SK-N-SH treated with all-trans-retinoic acid at 6 μM for 48 hours (cell line): ENCODE measurements at regions not wholly inside any gene's neighbourhood (a gene's known extent, or its start where the extent isn't known, plus 50 kb on each side); places are given as distances from the start of the nearest gene placed in this dataset.

Experiments
- ATAC-seq: fragments of 200-7000 bp; cut with Tn5 transposase; 3 replicates; pipeline ENCODE4 v1.9.1; 2020; ENCODE audit warnings: mild to moderate bottlenecking, moderate library complexity
- ARNTL ChIP-seq: fragments of 450-650 bp; formaldehyde crosslinking; IDR thresholded peaks from 2 replicates; pipeline ENCODE4 v1.5.0; 2020; ENCODE audit warnings: low read depth, mild to moderate bottlenecking, moderate library complexity, borderline replicate concordance
- BACH2 ChIP-seq: fragments of 250-450 bp; sonication (Bioruptor Pico); IDR thresholded peaks from 2 replicates; pipeline ENCODE4 v1.9.0; 2021; ENCODE audit warnings: mild to moderate bottlenecking, borderline replicate concordance
- CREB5 ChIP-seq: fragments of 250-450 bp; sonication (Bioruptor Pico); IDR thresholded peaks from 2 replicates; pipeline ENCODE4 v1.5.1; 2020; ENCODE audit warnings: low read depth, mild to moderate bottlenecking, moderate library complexity
- CSRNP3 ChIP-seq: fragments of 250-450 bp; sonication (Bioruptor Pico); IDR thresholded peaks from 2 replicates; pipeline ENCODE4 v1.5.1; 2021; ENCODE audit warnings: mild to moderate bottlenecking, moderate library complexity
- GLIS3 ChIP-seq: fragments of 250-450 bp; sonication (Bioruptor Pico); IDR thresholded peaks from 2 replicates; pipeline ENCODE4 v1.5.0; 2020; ENCODE audit warnings: mild to moderate bottlenecking, moderate library complexity
- ISL1 ChIP-seq: fragments of 250-450 bp; sonication (Bioruptor Pico); IDR thresholded peaks from 2 replicates; pipeline ENCODE4 v2.1.2; 2022; ENCODE audit warnings: mild to moderate bottlenecking, moderate library complexity
- OSR1 ChIP-seq: fragments of 250-450 bp; sonication (Bioruptor Pico); IDR thresholded peaks from 2 replicates; pipeline ENCODE4 v1.8.0; 2022; ENCODE audit warnings: moderate library complexity, mild to moderate bottlenecking, inconsistent platforms
- PATZ1 ChIP-seq: fragments of 250-450 bp; sonication (Bioruptor Pico); IDR thresholded peaks from 2 replicates; pipeline ENCODE4 v1.8.0; 2020; ENCODE audit warnings: mild to moderate bottlenecking, moderate library complexity, borderline replicate concordance
- POU6F1 ChIP-seq: fragments of 250-450 bp; sonication (Bioruptor Pico); IDR thresholded peaks from 2 replicates; pipeline ENCODE4 v1.8.0; 2021; ENCODE audit warnings: low read depth, mild to moderate bottlenecking, moderate library complexity, borderline replicate concordance
- PPARA ChIP-seq: fragments of 250-450 bp; sonication (Bioruptor Pico); IDR thresholded peaks from 2 replicates; pipeline ENCODE4 v1.5.0; 2020; ENCODE audit warnings: mild to moderate bottlenecking, borderline replicate concordance
- RARB ChIP-seq: fragments of 250-450 bp; sonication (Bioruptor Pico); IDR thresholded peaks from 2 replicates; pipeline ENCODE4 v1.8.0; 2021; ENCODE audit warnings: mild to moderate bottlenecking, moderate library complexity
- SNAI2 ChIP-seq: fragments of 250-450 bp; sonication (Bioruptor Pico); IDR thresholded peaks from 2 replicates; pipeline ENCODE4 v1.5.0; 2020; ENCODE audit warnings: mild to moderate bottlenecking, moderate library complexity
- TCF4 ChIP-seq: fragments of 250-450 bp; sonication (Bioruptor Pico); IDR thresholded peaks from 2 replicates; pipeline ENCODE4 v1.8.0; 2021; ENCODE audit warnings: mild to moderate bottlenecking, moderate library complexity, borderline replicate concordance
- TOX ChIP-seq: fragments of 250-450 bp; sonication (Bioruptor Pico); IDR thresholded peaks from 2 replicates; pipeline ENCODE4 v1.8.0; 2021; ENCODE audit warnings: mild to moderate bottlenecking, moderate library complexity, borderline replicate concordance
- TSHZ2 ChIP-seq: fragments of 250-450 bp; sonication (Bioruptor Pico); IDR thresholded peaks from 2 replicates; pipeline ENCODE4 v1.5.0; 2020; ENCODE audit warnings: mild to moderate bottlenecking, moderate library complexity
- ZFP3 ChIP-seq: fragments of 250-450 bp; sonication (Bioruptor Pico); IDR thresholded peaks from 2 replicates; pipeline ENCODE4 v1.5.0; 2020; ENCODE audit warnings: mild to moderate bottlenecking, moderate library complexity
- ZFP30 ChIP-seq: fragments of 450-650 bp; formaldehyde crosslinking; IDR thresholded peaks from 2 replicates; pipeline ENCODE4 v1.5.0; 2022; ENCODE audit warnings: mild to moderate bottlenecking, moderate library complexity
- ZNF565 ChIP-seq: fragments of 450-650 bp; formaldehyde crosslinking; conservative IDR thresholded peaks from 2 replicates; pipeline ENCODE4 v1.5.0; 2020; ENCODE audit warnings: low read depth, mild to moderate bottlenecking, moderate library complexity
- ZNF8 ChIP-seq: fragments of 450-650 bp; formaldehyde crosslinking; IDR thresholded peaks from 2 replicates; pipeline ENCODE4 v1.5.0; 2020; ENCODE audit warnings: mild to moderate bottlenecking, moderate library complexity

- no peak for TF ChIP-seq ZNF565
- no peak for TF ChIP-seq ARNTL
- no peak for TF ChIP-seq TCF4
- TF ChIP-seq PATZ1 (CRISPR knock-in tag), result no peak
- TF ChIP-seq ZNF8 (CRISPR knock-in tag), result no peak
- no peak for TF ChIP-seq BACH2 (CRISPR knock-in tag)
- no peak for TF ChIP-seq ISL1 (CRISPR knock-in tag)
- no peak for TF ChIP-seq CREB5
- TF ChIP-seq ZFP3 (CRISPR knock-in tag), result no peak
- no peak for TF ChIP-seq TOX (CRISPR knock-in tag)
- TF ChIP-seq OSR1 (CRISPR knock-in tag), result no peak
- no peak for TF ChIP-seq PPARA (CRISPR knock-in tag)
- no peak for TF ChIP-seq SNAI2 (CRISPR knock-in tag)
Measured at GRCh38 chr15:81481346-81481745, 107.3 kb upstream of the TMC3 start (continued).

GRCh38 chr15:81480645-81481053 is 106.6 kb upstream of the TMC3 start:
- TF ChIP-seq BACH2 (CRISPR knock-in tag), result no peak
- TF ChIP-seq ZFP3 (CRISPR knock-in tag), result no peak
- TF ChIP-seq CSRNP3 (CRISPR knock-in tag), result no peak
- TF ChIP-seq ZNF565, result no peak
- TF ChIP-seq TSHZ2 (CRISPR knock-in tag), result no peak
- TF ChIP-seq SNAI2 (CRISPR knock-in tag), result 0 out of 2 replicates have a peak, but pooled peaks have one; percentile 15
- no peak for TF ChIP-seq TOX (CRISPR knock-in tag)
- TF ChIP-seq ZNF8 (CRISPR knock-in tag), result no peak
- TF ChIP-seq, all 23 proteins: peak for 1
- peak; percentile 91 for ATAC-seq

- TF ChIP-seq ZNF565, result no peak
- no peak for TF ChIP-seq ZNF8 (CRISPR knock-in tag)
- no peak for TF ChIP-seq POU6F1 (CRISPR knock-in tag)
- TF ChIP-seq TOX (CRISPR knock-in tag), result no peak
- TF ChIP-seq RARB, result no peak
- TF ChIP-seq ARNTL, result no peak
- no peak for TF ChIP-seq ISL1 (CRISPR knock-in tag)
- no peak for TF ChIP-seq ZFP30 (CRISPR knock-in tag)
- TF ChIP-seq ZFP3 (CRISPR knock-in tag), result no peak
- TF ChIP-seq SNAI2 (CRISPR knock-in tag), result no peak
- no peak for TF ChIP-seq GLIS3 (CRISPR knock-in tag)
- no peak for TF ChIP-seq PPARA (CRISPR knock-in tag)
- TF ChIP-seq TSHZ2 (CRISPR knock-in tag), result no peak
- TF ChIP-seq, all 23 proteins: peak for 0
- no peak for ATAC-seq
Measured at GRCh38 chr15:81478354-81478753, 104.3 kb upstream of the TMC3 start.
